ENCODE measurements at regions not wholly inside any gene's neighbourhood (a gene's known extent, or its start where the extent isn't known, plus 50 kb on each side); places are given as distances from the start of the nearest gene placed in this dataset.

DNA sequence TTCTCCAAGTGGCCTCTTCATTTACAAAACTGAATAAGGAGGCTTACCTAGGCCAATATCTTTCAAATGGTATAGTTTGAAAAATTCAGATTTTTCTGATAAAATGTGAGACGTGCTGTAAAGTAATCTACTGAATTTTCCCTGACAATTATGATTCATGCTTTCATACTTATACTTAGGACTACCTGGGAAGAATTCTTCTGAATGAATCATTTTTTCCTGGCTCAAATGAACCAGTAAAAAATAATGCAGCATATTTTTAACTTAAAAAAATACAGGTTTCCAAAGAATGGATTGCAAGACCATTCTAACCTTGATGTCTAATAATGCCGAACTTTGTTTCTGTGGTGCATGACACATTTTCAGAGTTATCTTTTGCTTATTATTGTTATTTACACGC is 375.4 kb downstream of the ZNF674 start:
- Histone ChIP-seq H2BK15ac (ENCODE audit: low read depth, low read length) (no peak overlapping the region), H2AFZ (ENCODE audit: low read length) (no peak overlapping the region), H3K23me2 (ENCODE audit: insufficient read length, low read depth, low read length, poor library complexity, severe bottlenecking) (no peaks in the 10 kb centered on the region), H2BK120ac (ENCODE audit: low read depth, low read length, poor library complexity, severe bottlenecking) (no peak overlapping the region), H3K14ac (ENCODE audit: insufficient read depth, low read length) (no peak overlapping the region), H2BK5ac (ENCODE audit: insufficient read length, low read length) (no peak overlapping the region), H3K9ac (ENCODE audit: extremely low read depth, insufficient read length, low read length) (no peak overlapping the region), H3K27me3 (ENCODE audit: insufficient read depth, low read length) (no peaks in the 10 kb centered on the region), H2BK12ac (ENCODE audit: insufficient read length, low read depth, low read length) (no peak overlapping the region), H3K79me2 (ENCODE audit: insufficient read depth, low read length) (no peaks in the 10 kb centered on the region), H4K8ac (replicated peaks; ENCODE audit: insufficient read length, low read depth, low read length) (no peak overlapping the region), H2BK20ac (ENCODE audit: low read depth, low read length, poor library complexity, severe bottlenecking) (no peak overlapping the region), H3K23ac (ENCODE audit: insufficient read length, low read depth, low read length) (no peak overlapping the region), H3K4ac (ENCODE audit: low read depth, low read length) (no peak overlapping the region), H3K4me2 (ENCODE audit: insufficient read depth, insufficient read length, low read length) (no peak overlapping the region), H4K20me1 (ENCODE audit: control insufficient read depth, insufficient read depth, insufficient read length) (no peaks in the 10 kb centered on the region), H3K56ac (ENCODE audit: insufficient read length, low read depth, low read length) (no peak overlapping the region), H4K5ac (ENCODE audit: insufficient read length, low read depth, low read length) (no peak overlapping the region), H3K27ac (ENCODE audit: insufficient read length, low read depth, low read length) (no peak overlapping the region), H2AK5ac (ENCODE audit: insufficient read length, low read length) (no peak overlapping the region), H3K18ac (ENCODE audit: insufficient read length, low read depth, low read length) (no peak overlapping the region), H3K4me1 (ENCODE audit: insufficient read depth, low read length) (no peaks in the 10 kb centered on the region), H3T11ph (ENCODE audit: low read length) (no peak overlapping the region), H4K91ac (ENCODE audit: insufficient read length, low read depth, low read length) (no peak overlapping the region), H3K79me1 (ENCODE audit: insufficient read depth, low read depth, low read length, poor library complexity, severe bottlenecking) (no peaks in the 10 kb centered on the region), H3K9me3 (ENCODE audit: control insufficient read depth, low read depth, low read length) (no peaks in the 10 kb centered on the region)
- DNase-seq = no peak
- no CpG with 5 or more reads among the region's 3 CpGs for WGBS (ENCODE audit: extremely low coverage, insufficient read length, low lambda C conversion rate)
- no peaks in the 10 kb centered on the region for H3K4me1 Mint-ChIP-seq
- H3K27ac Mint-ChIP-seq = no peak overlapping the region
- peaks cover 65 to 68% of the 10 kb centered on the region in 2 experiments for H3K9me3 Mint-ChIP-seq
- TF ChIP-seq, protein P1, sequence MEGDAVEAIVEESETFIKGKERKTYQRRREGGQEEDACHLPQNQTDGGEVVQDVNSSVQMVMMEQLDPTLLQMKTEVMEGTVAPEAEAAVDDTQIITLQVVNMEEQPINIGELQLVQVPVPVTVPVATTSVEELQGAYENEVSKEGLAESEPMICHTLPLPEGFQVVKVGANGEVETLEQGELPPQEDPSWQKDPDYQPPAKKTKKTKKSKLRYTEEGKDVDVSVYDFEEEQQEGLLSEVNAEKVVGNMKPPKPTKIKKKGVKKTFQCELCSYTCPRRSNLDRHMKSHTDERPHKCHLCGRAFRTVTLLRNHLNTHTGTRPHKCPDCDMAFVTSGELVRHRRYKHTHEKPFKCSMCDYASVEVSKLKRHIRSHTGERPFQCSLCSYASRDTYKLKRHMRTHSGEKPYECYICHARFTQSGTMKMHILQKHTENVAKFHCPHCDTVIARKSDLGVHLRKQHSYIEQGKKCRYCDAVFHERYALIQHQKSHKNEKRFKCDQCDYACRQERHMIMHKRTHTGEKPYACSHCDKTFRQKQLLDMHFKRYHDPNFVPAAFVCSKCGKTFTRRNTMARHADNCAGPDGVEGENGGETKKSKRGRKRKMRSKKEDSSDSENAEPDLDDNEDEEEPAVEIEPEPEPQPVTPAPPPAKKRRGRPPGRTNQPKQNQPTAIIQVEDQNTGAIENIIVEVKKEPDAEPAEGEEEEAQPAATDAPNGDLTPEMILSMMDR (conservative IDR thresholded peaks at IDR 0.05) = no peak
- peaks cover 0 to 3% (median 0%) of the 10 kb centered on the region in 3 experiments; a peak in 3 of 7 replicates for H3K36me3 Mint-ChIP-seq (ENCODE audit: insufficient read depth in 1 of 3, low read depth in 3 of 3)
- H3K27me3 Mint-ChIP-seq (ENCODE audit: low read depth) = peaks cover 1% of the 10 kb centered on the region; the same call in 1 of the 2 replicates
- H3K4me3 Mint-ChIP-seq = no peak overlapping the region
